ENCODE measurements at regions not wholly inside any gene's neighbourhood (a gene's known extent, or its start where the extent isn't known, plus 50 kb on each side); places are given as distances from the start of the nearest gene placed in this dataset.

- DNase-seq (ENCODE audit: low read depth in 2 of 3, low spot score in 2 of 3) = no peak
These were observed 107.5 kb downstream of the SPTSSA start for GRCh38 chr14:34354556-34354955.

GRCh38 chr14:34350903-34351302 lies 111.1 kb downstream of the SPTSSA start:
- DNase-seq (ENCODE audit: low read depth in 2 of 3, low spot score in 2 of 3) = no peak

- DNase-seq (ENCODE audit: low read depth in 2 of 3, low spot score in 2 of 3) = no peak
These were observed 113.4 kb downstream of the SPTSSA start for GRCh38 chr14:34348592-34348991.

DNA sequence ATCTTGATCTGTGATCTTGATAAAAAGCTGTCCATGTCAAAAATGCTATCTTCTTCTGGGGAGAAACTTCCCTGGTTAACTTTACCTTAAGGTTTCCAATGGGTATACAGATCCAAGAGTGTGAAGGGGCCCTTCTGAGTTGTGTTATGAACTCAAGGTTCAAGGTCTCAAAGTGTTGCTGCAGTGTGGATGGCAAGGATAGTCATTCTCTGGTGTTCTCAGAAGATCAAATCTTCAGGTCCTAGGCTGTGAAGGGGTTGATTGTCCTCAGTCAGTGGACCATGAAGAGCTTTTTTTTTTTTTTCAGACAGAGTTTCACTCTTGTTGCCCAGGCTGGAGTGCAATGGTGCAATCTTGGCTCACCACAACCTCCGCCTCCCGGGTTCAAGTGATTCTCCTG lies 114.4 kb downstream of the SPTSSA start:
- DNase-seq (ENCODE audit: low read depth in 2 of 3, low spot score in 2 of 3) = no peak

- DNase-seq (ENCODE audit: low read depth in 2 of 3, low spot score in 2 of 3) = no peak
These were observed 116.1 kb downstream of the SPTSSA start for GRCh38 chr14:34345718-34346465.

DNA sequence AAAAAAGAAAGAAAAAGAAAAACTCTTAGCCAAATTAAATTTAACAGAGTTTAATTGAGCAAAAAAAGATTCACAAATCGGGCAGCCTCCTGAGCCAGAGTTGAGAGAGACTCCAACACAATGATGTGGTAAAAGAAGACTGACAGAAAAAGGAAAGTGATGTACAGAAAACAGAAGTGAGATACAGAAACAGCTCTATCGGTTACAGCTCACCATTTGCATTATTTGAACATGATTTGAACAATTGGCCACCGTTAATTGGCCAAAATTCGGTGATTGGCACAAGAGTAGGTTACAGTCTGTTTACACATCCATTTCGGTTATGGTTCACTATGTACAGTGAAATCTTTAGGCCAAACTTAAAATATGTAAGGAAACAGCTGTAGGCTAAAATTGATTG lies 117.7 kb downstream of the SPTSSA start:
- DNase-seq (ENCODE audit: low read depth in 2 of 3, low spot score in 2 of 3) = no peak

GRCh38 chr14:34340025-34340625 lies 121.9 kb downstream of the SPTSSA start:
- no peak for DNase-seq (ENCODE audit: low read depth in 2 of 3, low spot score in 2 of 3)

GRCh38 chr14:34338056-34338455 lies 124.0 kb downstream of the SPTSSA start:
- DNase-seq (ENCODE audit: low read depth in 2 of 3, low spot score in 2 of 3) = no peak

GRCh38 chr14:34336501-34336900 lies 125.5 kb downstream of the SPTSSA start:
- DNase-seq (ENCODE audit: low read depth in 2 of 3, low spot score in 2 of 3) = no peak

GRCh38 chr14:34335968-34336367 lies 126.1 kb downstream of the SPTSSA start:
- no peak for DNase-seq (ENCODE audit: low read depth in 2 of 3, low spot score in 2 of 3)

DNA sequence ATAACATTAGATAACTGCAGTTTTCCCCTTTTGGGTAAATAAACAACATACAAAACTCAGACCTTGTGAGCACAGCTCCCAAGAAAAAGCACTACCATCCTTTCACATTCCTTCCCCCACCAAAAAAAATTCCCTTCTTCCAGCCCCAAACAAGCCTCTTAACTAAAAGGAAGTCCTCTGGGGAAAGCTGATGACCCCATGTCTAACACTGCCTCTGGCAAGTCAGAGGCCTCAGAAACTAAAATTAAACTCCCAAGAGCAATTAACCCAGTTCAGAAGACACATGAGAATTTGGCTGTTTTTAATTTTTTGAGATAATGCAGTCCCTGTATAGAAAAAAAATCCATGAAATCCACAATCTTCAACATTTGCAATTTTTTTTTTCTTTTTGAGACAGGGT lies 127.7 kb downstream of the SPTSSA start:
- DNase-seq (ENCODE audit: low read depth in 2 of 3, low spot score in 2 of 3) = no peak

DNA sequence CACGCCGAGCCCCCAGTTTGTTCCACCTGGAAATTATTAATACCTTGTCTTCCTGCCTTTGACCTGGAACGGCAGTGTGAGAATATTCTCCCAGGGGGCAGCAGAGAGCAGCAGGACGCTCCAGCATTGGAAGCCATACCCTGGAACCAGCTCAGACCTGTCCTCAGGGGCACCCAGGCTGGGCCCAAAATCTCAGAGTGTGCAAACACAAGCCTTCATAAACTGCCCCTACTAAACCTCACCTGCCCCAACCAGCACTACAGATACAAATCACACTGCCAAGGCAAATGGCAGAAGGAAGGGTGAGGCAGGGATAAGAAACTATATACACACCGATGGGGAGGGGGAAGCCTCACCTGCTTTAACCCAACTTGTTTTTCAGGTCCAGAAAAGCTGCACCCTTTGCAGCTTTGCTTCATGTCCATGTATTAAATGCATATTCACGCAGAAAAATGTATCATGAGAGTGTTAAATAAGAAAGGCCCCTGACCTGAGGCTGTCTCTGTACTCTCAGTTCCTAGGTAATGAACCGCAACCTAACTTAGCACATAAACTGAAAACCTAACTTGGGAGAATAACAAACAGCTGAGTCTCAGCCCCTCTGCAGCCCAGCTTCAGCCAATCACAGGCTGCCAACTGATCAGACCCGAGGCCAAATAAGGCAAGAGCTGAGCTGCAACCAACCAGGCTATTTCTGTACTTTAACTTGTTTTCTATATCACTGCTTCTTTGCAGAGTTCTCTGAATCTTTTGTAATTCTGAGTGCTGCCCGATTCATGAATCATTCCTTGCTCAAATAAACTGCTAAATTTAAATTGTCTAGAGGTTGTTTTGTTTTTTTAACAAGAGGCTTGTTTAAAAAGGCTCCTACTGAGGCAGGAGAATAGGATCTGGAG lies 130.1 kb downstream of the SPTSSA start:
- DNase-seq (ENCODE audit: low read depth in 2 of 3, low spot score in 2 of 3) = peak; percentile 17 to 64 (median 37)

GRCh38 chr14:34330846-34331245 lies 131.2 kb downstream of the SPTSSA start:
- DNase-seq (ENCODE audit: low read depth in 2 of 3, low spot score in 2 of 3) = no peak

DNA sequence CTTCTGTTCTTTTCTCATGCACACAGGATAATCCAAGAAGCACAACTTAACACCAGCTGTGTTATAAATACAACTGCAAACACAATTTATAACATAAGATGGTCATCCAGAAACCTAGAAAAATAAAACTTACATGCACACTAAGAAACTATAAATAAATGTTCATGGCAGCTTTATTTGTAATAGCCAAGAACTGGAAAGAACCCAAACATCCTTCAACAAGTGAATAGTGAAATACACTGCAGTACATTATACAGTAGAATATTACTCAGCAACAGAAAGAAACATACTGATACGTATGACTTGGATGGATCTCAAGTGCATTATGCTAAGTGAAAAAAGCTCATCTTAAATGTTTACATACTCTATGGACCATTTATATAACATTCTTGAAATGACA lies 132.7 kb downstream of the SPTSSA start:
- no peak for DNase-seq (ENCODE audit: low read depth in 2 of 3, low spot score in 2 of 3)

DNA sequence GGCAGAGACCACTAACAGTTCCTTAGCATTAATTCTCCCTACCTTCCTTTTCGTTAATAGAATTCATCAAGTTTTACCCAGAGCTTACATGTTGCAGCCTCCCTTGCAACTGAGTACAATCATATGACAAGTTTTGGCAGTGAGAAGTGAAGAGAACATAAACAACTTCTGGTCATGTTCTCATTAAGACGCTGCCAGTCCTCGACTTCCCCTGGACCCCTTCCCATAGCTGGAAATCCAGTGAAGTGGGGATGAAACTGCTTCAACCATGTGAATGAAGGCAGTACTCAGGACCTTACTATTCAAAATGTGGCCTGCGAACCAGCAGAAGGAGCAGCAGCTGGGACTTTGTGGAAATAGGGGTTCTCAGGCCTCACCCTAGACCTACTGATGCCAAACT lies 133.9 kb downstream of the SPTSSA start:
- DNase-seq (ENCODE audit: low read depth in 2 of 3, low spot score in 2 of 3) = no peak

DNA sequence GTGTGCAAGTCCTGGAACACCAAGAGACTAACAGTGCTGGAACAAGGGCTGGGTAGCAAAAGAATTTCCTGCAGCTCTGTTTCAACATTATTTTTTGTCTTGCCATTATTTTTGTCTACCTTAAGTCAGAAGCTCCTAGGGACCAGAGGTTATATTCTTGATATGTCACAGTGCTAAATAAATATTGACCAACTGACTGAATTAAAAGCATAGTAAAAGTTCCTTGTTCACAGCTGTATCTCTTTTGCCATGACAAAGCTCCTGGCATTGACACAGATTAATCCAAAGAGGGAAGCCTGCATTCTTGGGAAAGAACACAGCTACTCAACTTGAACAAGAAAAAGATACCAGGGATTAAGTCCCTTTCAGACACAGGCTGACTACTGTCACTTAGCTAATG lies 136.5 kb downstream of the SPTSSA start:
- no peak for DNase-seq (ENCODE audit: low read depth in 2 of 3, low spot score in 2 of 3)

- peak; percentile 14 to 51 (median 26) for DNase-seq (ENCODE audit: low read depth in 2 of 3, low spot score in 2 of 3)
These were observed 137.7 kb downstream of the SPTSSA start for GRCh38 chr14:34324363-34324795.

DNA sequence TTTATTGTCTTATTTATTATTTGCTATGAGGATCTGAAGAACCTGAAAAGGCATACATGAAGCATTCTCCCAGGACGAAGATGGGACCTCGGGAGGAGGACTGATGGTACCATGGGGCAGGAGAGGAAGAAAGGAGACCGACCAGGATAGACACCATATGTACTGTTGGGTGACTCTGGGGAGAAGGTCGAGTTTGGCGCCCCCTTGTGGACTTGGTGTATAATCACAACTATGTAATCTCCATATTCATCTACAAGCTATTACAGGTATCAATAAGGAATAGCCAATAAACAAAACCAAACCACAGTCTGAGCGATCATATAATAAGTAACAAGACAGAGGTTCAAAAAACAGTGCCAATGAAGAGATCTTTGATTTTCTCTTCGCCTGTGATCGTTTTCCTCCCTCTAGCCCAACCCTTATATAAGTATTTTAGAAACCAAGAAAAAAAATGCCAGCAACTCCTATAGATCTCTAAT lies 139.1 kb downstream of the SPTSSA start:
- peak; percentile 37 to 78 (median 50) for DNase-seq (ENCODE audit: low read depth in 2 of 3, low spot score in 2 of 3)

- no peak for DNase-seq (ENCODE audit: low read depth in 2 of 3, low spot score in 2 of 3)
These were observed 142.9 kb downstream of the SPTSSA start for GRCh38 chr14:34319140-34319539.

GRCh38 chr14:34318014-34318413 lies 144.0 kb downstream of the SPTSSA start:
- no peak for DNase-seq (ENCODE audit: low read depth in 2 of 3, low spot score in 2 of 3)

DNA sequence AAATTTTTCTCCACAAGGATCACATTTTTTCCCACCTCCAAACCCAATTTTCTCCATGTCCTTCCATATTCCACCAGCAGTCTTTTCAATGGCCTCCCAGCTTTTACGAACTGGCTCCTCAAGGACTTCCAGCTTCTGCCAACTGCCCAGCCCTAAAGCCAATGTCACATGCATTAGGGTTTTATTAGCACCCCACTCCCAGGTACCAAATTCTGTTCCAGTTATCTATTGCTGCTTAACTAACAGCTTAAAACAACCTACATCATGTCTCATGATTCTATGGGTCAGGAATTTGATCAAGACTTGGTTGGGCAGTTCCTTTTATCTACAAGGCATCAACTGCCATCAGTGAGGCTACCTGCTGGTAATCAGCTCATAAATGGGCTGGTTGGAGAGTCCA lies 151.3 kb downstream of the SPTSSA start:
- DNase-seq (ENCODE audit: low read depth in 2 of 3, low spot score in 2 of 3) = no peak

All from hematopoietic multipotent progenitor cell (in vitro differentiated cells).